ENCODE measurements at regions not wholly inside any gene's neighbourhood (a gene's known extent, or its start where the extent isn't known, plus 50 kb on each side); places are given as distances from the start of the nearest gene placed in this dataset.

GRCh38 chr5:165723931-165724330 lies 2218.5 kb downstream of the MAT2B start:
- Histone ChIP-seq H3K4me1 (replicated peaks in 1 of 2) (no peaks in the 10 kb centered on the region), H3K36me3 (replicated peaks in 1 of 2) (no peaks in the 10 kb centered on the region), H3K27ac (no peak overlapping the region), H3K9me3 (replicated peaks in 1 of 3) (no peaks in the 10 kb centered on the region), H3K4me3 (no peak overlapping the region), H3K27me3 (no peaks in the 10 kb centered on the region)
- DNase-seq, result no peak
- TF ChIP-seq POLR2A (IDR thresholded peaks at IDR 0.05) (no peak), CTCF (IDR thresholded peaks at IDR 0.05) (no peak)
- 64 to 69% (median 65%) methylated on average over 5 of the region's 5 CpGs for WGBS, 4 donors
- intact Hi-C loops (cut with DNase I), result no loop called here

DNA sequence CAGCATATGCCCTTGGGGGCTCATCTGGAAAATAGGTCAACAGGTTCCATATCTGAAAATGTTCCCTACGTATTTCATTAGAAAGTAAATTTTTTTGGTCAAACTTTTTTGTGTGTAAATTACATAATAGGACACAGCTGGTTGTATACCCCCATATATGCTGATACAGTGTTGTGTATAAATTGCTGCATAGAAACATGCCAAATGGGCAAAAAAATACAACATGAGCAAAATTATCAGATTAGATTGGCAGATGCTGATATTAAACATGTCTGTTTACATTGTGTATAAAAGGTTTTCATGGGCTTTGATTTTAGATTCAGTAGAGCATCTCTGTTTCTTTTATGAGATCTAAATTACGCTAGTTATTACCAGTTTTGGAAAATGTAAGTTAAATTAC lies 2223.0 kb downstream of the MAT2B start:
- Histone ChIP-seq H3K27ac (no peak overlapping the region), H3K9me3 (replicated peaks in 1 of 3) (no peaks in the 10 kb centered on the region), H3K36me3 (replicated peaks in 1 of 2) (no peaks in the 10 kb centered on the region), H3K4me1 (replicated peaks in 1 of 2) (no peaks in the 10 kb centered on the region), H3K4me3 (no peak overlapping the region), H3K27me3 (no peaks in the 10 kb centered on the region)
- WGBS, 4 donors, result 68 to 76% (median 74%) methylated on average over 2 of the region's 2 CpGs
- no peak for TF ChIP-seq POLR2A (IDR thresholded peaks at IDR 0.05)
- no peak for TF ChIP-seq CTCF (IDR thresholded peaks at IDR 0.05)
- DNase-seq, result no peak
- intact Hi-C loops (cut with DNase I), result no loop called here

DNA sequence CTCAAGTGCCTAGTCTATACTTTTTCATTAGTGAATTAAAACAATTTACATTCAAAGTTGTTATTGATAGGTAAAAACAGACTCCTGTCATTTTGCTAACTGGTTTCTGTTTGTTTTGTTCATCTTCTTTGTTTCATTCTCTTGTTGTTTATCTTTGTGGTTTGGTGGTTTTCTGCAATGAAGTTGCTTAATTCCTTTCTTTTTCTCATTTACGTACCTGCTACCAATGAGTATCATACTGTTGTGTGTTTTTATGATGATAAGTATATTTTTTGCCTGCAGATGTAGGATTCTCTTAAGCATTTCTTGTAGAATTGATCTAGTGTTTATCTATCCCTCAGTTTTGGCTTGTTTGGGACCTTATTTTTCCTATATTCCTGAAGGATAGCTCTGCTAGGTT lies 2230.0 kb downstream of the MAT2B start:
- DNase-seq, result no peak
- TF ChIP-seq CTCF (IDR thresholded peaks at IDR 0.05), result no peak
- TF ChIP-seq POLR2A (IDR thresholded peaks at IDR 0.05), result no peak
- intact Hi-C loops (cut with DNase I), result no loop called here
- 48 to 90% (median 83%) methylated on average over 1 of the region's 1 CpG for WGBS, 4 donors
- Histone ChIP-seq H3K27me3 (no peaks in the 10 kb centered on the region), H3K36me3 (replicated peaks in 1 of 2) (no peaks in the 10 kb centered on the region), H3K4me1 (replicated peaks in 1 of 2) (no peaks in the 10 kb centered on the region), H3K27ac (no peak overlapping the region), H3K9me3 (replicated peaks in 1 of 3) (no peaks in the 10 kb centered on the region), H3K4me3 (no peak overlapping the region)

- no peaks in the 10 kb centered on the region for H3K36me3 ChIP-seq (replicated peaks in 1 of 2)
- TF ChIP-seq CTCF (IDR thresholded peaks at IDR 0.05) (no peak), POLR2A (IDR thresholded peaks at IDR 0.05) (no peak)
- H3K27ac ChIP-seq, result no peak overlapping the region
- no peak overlapping the region for H3K4me3 ChIP-seq
- H3K9me3 ChIP-seq (replicated peaks in 1 of 3), result no peaks in the 10 kb centered on the region
- no peaks in the 10 kb centered on the region for H3K27me3 ChIP-seq
- DNase-seq, result no peak
- H3K4me1 ChIP-seq (replicated peaks in 1 of 2), result no peaks in the 10 kb centered on the region
- intact Hi-C loops (cut with DNase I), result no loop called here
- WGBS, 4 donors, result 68 to 73% (median 71%) methylated on average over 8 of the region's 8 CpGs
These were observed 2233.8 kb downstream of the MAT2B start for GRCh38 chr5:165739079-165739741.
